ENCODE measurements at regions not wholly inside any gene's neighbourhood (a gene's known extent, or its start where the extent isn't known, plus 50 kb on each side); places are given as distances from the start of the nearest gene placed in this dataset.

DNA sequence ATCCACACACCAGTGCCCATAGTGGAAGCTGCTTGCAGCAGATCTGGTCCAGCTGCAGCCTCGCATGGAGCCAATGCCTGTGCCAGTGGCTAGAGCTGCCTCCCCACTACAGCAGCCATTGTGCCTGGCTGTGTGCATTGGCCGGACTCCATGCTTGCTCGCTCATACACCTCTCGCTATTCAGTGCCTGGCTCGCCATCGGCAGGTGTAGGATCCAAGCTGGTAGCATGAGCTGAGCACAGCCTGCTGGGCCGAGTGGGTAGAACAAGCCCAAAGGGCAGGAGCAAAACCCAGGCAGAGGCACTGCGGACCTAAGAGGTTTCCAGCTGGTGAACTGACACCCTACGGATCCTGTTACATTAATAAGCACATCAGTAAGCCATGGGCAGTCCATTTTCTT is 1184.1 kb downstream of the AMY1C start:
- no peak overlapping the region for H3K27ac Mint-ChIP-seq
- no peaks in the 10 kb centered on the region for H3K27me3 Mint-ChIP-seq (ENCODE audit: low read depth)
- H3K4me1 Mint-ChIP-seq = no peaks in the 10 kb centered on the region
- H3K4me3 Mint-ChIP-seq = no peak overlapping the region
- TF ChIP-seq CTCF (IDR thresholded peaks at IDR 0.05; ENCODE audit: unreplicated experiment in 3 of 3) = no peak
- no peaks in the 10 kb centered on the region for H3K36me3 Mint-ChIP-seq (ENCODE audit: low read depth)
- H3K9me3 Mint-ChIP-seq = peaks cover under 1% of the 10 kb centered on the region

- Mint-ChIP-seq H3K4me3 (no peak overlapping the region), H3K36me3 (ENCODE audit: low read depth) (no peaks in the 10 kb centered on the region), H3K4me1 (no peaks in the 10 kb centered on the region), H3K27ac (no peak overlapping the region), H3K9me3 (peaks cover 8% of the 10 kb centered on the region), H3K27me3 (ENCODE audit: low read depth) (no peaks in the 10 kb centered on the region)
- TF ChIP-seq CTCF (IDR thresholded peaks at IDR 0.05; ENCODE audit: unreplicated experiment in 3 of 3) = no peak
Measured at GRCh38 chr1:104945406-104945805, 1195.7 kb downstream of the AMY1C start.

- Mint-ChIP-seq H3K9me3 (peaks cover 8% of the 10 kb centered on the region), H3K4me1 (no peaks in the 10 kb centered on the region), H3K27me3 (ENCODE audit: low read depth) (peaks cover 3% of the 10 kb centered on the region), H3K36me3 (ENCODE audit: low read depth) (no peaks in the 10 kb centered on the region), H3K4me3 (no peak overlapping the region), H3K27ac (no peak overlapping the region)
- no peak for TF ChIP-seq CTCF (IDR thresholded peaks at IDR 0.05; ENCODE audit: unreplicated experiment in 3 of 3)
Measured at GRCh38 chr1:104946558-104947210, 1197.0 kb downstream of the AMY1C start.

GRCh38 chr1:104953555-104953954 is 1203.9 kb downstream of the AMY1C start:
- Mint-ChIP-seq H3K4me1 (no peaks in the 10 kb centered on the region), H3K36me3 (ENCODE audit: low read depth) (no peaks in the 10 kb centered on the region), H3K9me3 (peaks cover 1% of the 10 kb centered on the region), H3K4me3 (no peak overlapping the region), H3K27me3 (ENCODE audit: low read depth) (peaks cover 3% of the 10 kb centered on the region), H3K27ac (no peak overlapping the region)
- TF ChIP-seq CTCF (IDR thresholded peaks at IDR 0.05; ENCODE audit: unreplicated experiment in 3 of 3) = no peak

GRCh38 chr1:104973516-104973915 is 1223.8 kb downstream of the AMY1C start:
- Mint-ChIP-seq H3K9me3 (no peaks in the 10 kb centered on the region), H3K4me3 (no peak overlapping the region), H3K36me3 (ENCODE audit: low read depth) (no peaks in the 10 kb centered on the region), H3K27ac (no peak overlapping the region), H3K27me3 (ENCODE audit: low read depth) (no peaks in the 10 kb centered on the region), H3K4me1 (no peaks in the 10 kb centered on the region)
- no peak for TF ChIP-seq CTCF (IDR thresholded peaks at IDR 0.05; ENCODE audit: unreplicated experiment in 3 of 3)

DNA sequence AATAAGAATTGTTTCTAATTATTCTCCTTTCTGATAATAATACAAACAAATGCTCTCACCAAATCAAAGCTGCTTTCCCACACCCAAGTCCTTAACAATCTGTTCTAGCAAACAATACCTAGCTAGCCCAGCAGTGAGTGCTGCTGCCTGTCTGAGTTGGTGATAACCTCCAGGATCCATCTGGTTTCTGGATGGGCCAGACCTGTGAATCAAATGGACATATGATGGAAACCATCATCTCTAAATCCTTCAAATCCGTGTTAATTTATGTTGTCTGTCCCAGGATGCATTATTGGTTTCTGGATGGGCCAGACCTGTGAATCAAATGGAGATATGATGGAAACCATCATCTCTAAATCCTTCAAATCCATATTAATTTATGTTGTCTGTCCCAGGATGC is 1230.0 kb downstream of the AMY1C start:
- no peaks in the 10 kb centered on the region for H3K27me3 Mint-ChIP-seq (ENCODE audit: low read depth)
- no peaks in the 10 kb centered on the region for H3K36me3 Mint-ChIP-seq (ENCODE audit: low read depth)
- H3K4me3 Mint-ChIP-seq = no peak overlapping the region
- H3K27ac Mint-ChIP-seq = no peak overlapping the region
- H3K9me3 Mint-ChIP-seq = peaks cover 3% of the 10 kb centered on the region
- no peaks in the 10 kb centered on the region for H3K4me1 Mint-ChIP-seq
- TF ChIP-seq CTCF (IDR thresholded peaks at IDR 0.05; ENCODE audit: unreplicated experiment in 3 of 3) = no peak
